Transverse colon (tissue), 4 donors: ENCODE measurements at regions not wholly inside any gene's neighbourhood (a gene's known extent, or its start where the extent isn't known, plus 50 kb on each side); places are given as distances from the start of the nearest gene placed in this dataset.

Experiments
- CTCF ChIP-seq, 5 experiments: fragments of 200-600 bp in 3 of 5; fragments of 450-650 bp in 2 of 5; sonication (generic) in 3 of 5; IDR thresholded peaks; 1 replicate in 2 of 5; 2 replicates in 3 of 5; pipeline ENCODE4 v1.5.1; 2016 to 2017; ENCODE audit warnings: antibody characterized with exemption in 5 of 5, inconsistent platforms in 3 of 5, mild to moderate bottlenecking in 2 of 5, moderate library complexity in 1 of 5
- EP300 ChIP-seq: sonication (generic); formaldehyde crosslinking; IDR thresholded peaks from one replicate; pipeline ENCODE4 v1.6.1; 2017; ENCODE audit warnings: antibody characterized with exemption, low read depth
- POLR2A ChIP-seq: fragments of 450-650 bp; IDR thresholded peaks from one replicate; pipeline ENCODE4 v1.6.1; 2016; ENCODE audit warnings: antibody characterized with exemption, mild to moderate bottlenecking, moderate library complexity
- POLR2AphosphoS5 ChIP-seq, 3 donors: sonication (generic); formaldehyde crosslinking; IDR thresholded peaks; one replicate each; pipeline ENCODE4 v1.6.1; 2016; ENCODE audit warnings: antibody characterized with exemption in 3 of 3

GRCh38 chr6:45812922-45813321 is 202.7 kb downstream of the CLIC5 start:
- TF ChIP-seq CTCF (IDR thresholded peaks at IDR 0.05) = no peak
- TF ChIP-seq POLR2A = no peak
- no peak for TF ChIP-seq POLR2AphosphoS5 (IDR thresholded peaks at IDR 0.05)
- no peak for TF ChIP-seq EP300
